IPS DF 4.7 (cell line): ENCODE measurements at regions not wholly inside any gene's neighbourhood (a gene's known extent, or its start where the extent isn't known, plus 50 kb on each side); places are given as distances from the start of the nearest gene placed in this dataset.
"Not testable (repeated sequence)": the region's sequence is repeated elsewhere in the genome, so short reads cannot be mapped to it uniquely, and the experiment has no call there.

Experiments used
- DNase-seq: peaks from one replicate; pipeline ENCODE4 v3.0.0-alpha.2; 2013; ENCODE audit warnings: low spot score; ENCODE audit errors: extremely low read depth

- not testable (repeated sequence) for DNase-seq
Observed at GRCh38 chrY:3491423-3491822, 87.4 kb upstream of the TGIF2LY start.

GRCh38 chrY:3494539-3494938, 84.3 kb upstream of the TGIF2LY start:
- not testable (repeated sequence) for DNase-seq

DNA sequence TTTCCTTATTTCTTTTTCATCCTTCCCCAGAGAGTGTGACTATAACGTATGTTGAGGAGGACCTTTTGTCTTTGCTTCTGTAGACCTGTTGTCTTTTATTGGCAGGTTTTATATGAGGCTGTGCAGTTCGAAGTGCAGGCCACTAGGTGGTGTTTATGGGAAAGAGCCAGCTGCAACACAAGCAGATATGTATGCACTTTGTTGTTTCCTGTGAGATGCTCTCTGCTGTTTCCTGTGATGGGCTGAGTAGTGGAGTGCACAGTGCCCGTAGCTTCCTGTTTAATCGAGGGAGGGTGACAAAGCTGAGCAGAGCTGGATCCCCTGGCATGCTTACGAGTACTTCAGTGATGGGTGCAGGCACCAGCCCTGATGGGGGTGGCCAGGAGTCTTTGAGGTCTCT, 51.8 kb upstream of the TGIF2LY start:
- peak; percentile 5 for DNase-seq
